AG04449 (cell line): ENCODE measurements at regions not wholly inside any gene's neighbourhood (a gene's known extent, or its start where the extent isn't known, plus 50 kb on each side); places are given as distances from the start of the nearest gene placed in this dataset.

Experiments used
- CTCF ChIA-PET: fragments of 350-600 bp; formaldehyde crosslinking; extraction: SDS; loops from one replicate; lab custom pipeline; 2021; ENCODE audit warnings: antibody characterized with exemption; lab: Yijun Ruan, JAX
- POLR2A ChIA-PET: fragments of 400-600, 350-600 bp; formaldehyde crosslinking; extraction: SDS; loops from one replicate; lab custom pipeline; 2020; ENCODE audit warnings: antibody characterized with exemption, inconsistent platforms; lab: Yijun Ruan, JAX
- DNase-seq: peaks from one replicate; pipeline ENCODE4 v3.0.0-alpha.2; 2010; ENCODE audit warnings: low read depth, low spot score
- H3K4me3 ChIP-seq: 2 replicates; pipeline ENCODE4 v1.5.1; 2011; ENCODE audit warnings: low read depth, mild to moderate bottlenecking, control low read depth, low read length
- CTCF ChIP-seq: IDR thresholded peaks from one replicate; pipeline ENCODE4 v1.5.1; 2011; ENCODE audit warnings: mild to moderate bottlenecking, moderate library complexity, low read length, control low read depth, inconsistent platforms; ENCODE audit not compliant: insufficient read depth; ENCODE audit errors: missing control alignments

GRCh38 chr10:44264244-44264643 lies 120.7 kb downstream of the CXCL12 start:
- POLR2A ChIA-PET = interaction anchor here (0.8 kb wide), 1 partner anchor 68 kb away, joined by 3 read pairs; no protein-coding TSS in a partner anchor
- no peak for DNase-seq
- CTCF ChIA-PET = interaction anchor here (0.8 kb wide), 1 partner anchor 10 kb away, joined by 3 read pairs; no protein-coding TSS in a partner anchor
- no peak overlapping the region for H3K4me3 ChIP-seq
- no peak for TF ChIP-seq CTCF

GRCh38 chr10:44263771-44264170 lies 121.1 kb downstream of the CXCL12 start:
- no peak for TF ChIP-seq CTCF
- DNase-seq = no peak
- H3K4me3 ChIP-seq = no peak overlapping the region
- CTCF ChIA-PET = interaction anchor here (0.8 kb wide), 1 partner anchor 10 kb away, joined by 3 read pairs; no protein-coding TSS in a partner anchor
- POLR2A ChIA-PET = interaction anchor here (0.8 kb wide), 1 partner anchor 67 kb away, joined by 3 read pairs; no protein-coding TSS in a partner anchor

GRCh38 chr10:44262551-44263251 lies 122.2 kb downstream of the CXCL12 start:
- ChIA-PET POLR2A (no interaction called here), CTCF (no interaction called here)
- H3K4me3 ChIP-seq = no peak overlapping the region
- no peak for DNase-seq
- no peak for TF ChIP-seq CTCF

GRCh38 chr10:44261710-44262455 lies 123.0 kb downstream of the CXCL12 start:
- H3K4me3 ChIP-seq = no peak overlapping the region
- no peak for TF ChIP-seq CTCF
- ChIA-PET CTCF (no interaction called here), POLR2A (no interaction called here)
- no peak for DNase-seq

GRCh38 chr10:44261296-44261695 lies 123.6 kb downstream of the CXCL12 start:
- CTCF ChIA-PET = no interaction called here
- no peak overlapping the region for H3K4me3 ChIP-seq
- DNase-seq = no peak
- POLR2A ChIA-PET = no interaction called here
- no peak for TF ChIP-seq CTCF

GRCh38 chr10:44260286-44260928 lies 124.5 kb downstream of the CXCL12 start:
- DNase-seq = no peak
- no peak for TF ChIP-seq CTCF
- ChIA-PET POLR2A (no interaction called here), CTCF (interaction anchor here (1.2 kb wide), 1 partner anchor 50 kb away, joined by 4 read pairs; no protein-coding TSS in a partner anchor)
- no peak overlapping the region for H3K4me3 ChIP-seq
